GM12801 (cell line): ENCODE measurements at regions not wholly inside any gene's neighbourhood (a gene's known extent, or its start where the extent isn't known, plus 50 kb on each side); places are given as distances from the start of the nearest gene placed in this dataset.

Experiments used
- TF ChIP-seq, protein P1 (sequence below): IDR thresholded peaks from one replicate; pipeline ENCODE4 v1.5.1; 2011; ENCODE audit warnings: control low read depth; ENCODE audit not compliant: insufficient read length; ENCODE audit errors: extremely low read depth

DNA sequence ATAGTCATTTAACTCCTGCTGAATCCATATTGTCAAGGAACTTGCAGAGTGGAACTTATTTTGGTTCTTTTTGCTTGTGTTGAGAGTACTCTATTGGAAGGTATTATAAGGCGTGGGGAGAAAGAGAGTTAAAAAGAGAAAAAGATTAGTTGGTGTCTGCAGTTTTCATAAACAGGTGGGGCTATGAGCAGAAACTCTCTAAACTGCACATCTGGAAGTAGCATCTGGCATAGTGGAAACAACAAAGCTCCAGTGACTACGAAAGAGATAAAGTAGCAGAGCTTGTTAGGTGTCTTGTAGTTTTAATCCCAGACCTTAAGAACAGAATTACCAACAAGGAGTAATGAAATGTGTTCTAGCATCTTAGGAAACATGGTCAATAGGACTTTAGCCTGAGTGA, 148.8 kb upstream of the SGO1 start:
- TF ChIP-seq, protein P1, sequence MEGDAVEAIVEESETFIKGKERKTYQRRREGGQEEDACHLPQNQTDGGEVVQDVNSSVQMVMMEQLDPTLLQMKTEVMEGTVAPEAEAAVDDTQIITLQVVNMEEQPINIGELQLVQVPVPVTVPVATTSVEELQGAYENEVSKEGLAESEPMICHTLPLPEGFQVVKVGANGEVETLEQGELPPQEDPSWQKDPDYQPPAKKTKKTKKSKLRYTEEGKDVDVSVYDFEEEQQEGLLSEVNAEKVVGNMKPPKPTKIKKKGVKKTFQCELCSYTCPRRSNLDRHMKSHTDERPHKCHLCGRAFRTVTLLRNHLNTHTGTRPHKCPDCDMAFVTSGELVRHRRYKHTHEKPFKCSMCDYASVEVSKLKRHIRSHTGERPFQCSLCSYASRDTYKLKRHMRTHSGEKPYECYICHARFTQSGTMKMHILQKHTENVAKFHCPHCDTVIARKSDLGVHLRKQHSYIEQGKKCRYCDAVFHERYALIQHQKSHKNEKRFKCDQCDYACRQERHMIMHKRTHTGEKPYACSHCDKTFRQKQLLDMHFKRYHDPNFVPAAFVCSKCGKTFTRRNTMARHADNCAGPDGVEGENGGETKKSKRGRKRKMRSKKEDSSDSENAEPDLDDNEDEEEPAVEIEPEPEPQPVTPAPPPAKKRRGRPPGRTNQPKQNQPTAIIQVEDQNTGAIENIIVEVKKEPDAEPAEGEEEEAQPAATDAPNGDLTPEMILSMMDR, result no peak

DNA sequence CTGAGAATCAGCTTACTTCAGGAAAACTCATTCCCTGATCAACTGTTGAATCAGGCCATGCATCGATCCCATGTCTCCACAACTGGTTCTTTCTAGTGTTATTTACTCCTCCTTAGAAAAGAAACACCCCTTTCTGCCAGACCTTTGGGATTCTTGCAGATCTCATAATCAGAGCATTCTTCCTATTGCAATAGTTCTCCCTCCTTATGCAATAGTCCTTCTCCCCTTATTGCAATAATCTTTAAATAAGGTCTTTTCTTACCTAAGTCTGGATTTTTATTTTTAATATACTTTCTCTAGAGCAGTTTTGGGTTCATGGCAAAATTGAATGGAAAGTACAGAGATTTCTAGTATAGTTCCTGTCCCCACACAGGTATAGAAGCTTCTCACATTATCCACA, 141.9 kb upstream of the SGO1 start:
- TF ChIP-seq, protein P1, result no peak

DNA sequence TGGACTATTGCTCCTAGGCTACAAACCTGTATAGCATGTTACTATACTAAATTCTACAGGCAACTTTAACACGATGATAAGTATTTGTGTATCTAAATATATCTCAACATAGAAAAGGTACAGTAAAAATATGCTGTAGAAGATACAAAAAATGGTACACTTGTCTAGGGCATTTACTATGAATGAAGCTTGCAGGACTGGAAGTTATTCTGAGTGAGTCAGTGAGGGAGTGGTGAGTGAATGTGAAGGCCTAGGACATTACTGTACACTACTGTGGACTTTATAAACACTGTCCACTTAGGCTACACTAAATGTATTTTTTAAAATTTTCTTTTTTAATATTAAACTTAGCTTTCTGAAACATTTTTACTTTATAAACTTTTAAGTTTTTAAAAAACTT, 140.5 kb upstream of the SGO1 start:
- TF ChIP-seq, protein P1, result no peak

DNA sequence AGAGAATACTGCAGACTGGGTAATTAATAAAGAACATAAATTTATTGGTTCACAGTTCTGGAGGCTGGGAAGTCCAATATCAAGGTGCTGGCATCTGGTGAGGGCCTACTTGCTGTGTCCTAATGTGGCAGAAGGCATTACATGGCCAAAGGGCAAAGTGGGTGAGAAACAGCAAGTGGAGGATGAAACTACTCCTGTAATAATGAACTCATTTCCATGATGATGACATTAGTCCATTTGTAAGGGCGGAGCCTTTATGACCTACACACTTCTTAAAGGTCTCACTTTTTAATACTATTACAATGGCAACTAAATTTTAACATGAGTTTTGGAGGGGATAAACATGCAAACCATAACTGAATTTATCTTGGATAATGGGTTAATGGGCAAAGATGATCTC, 139.6 kb upstream of the SGO1 start:
- TF ChIP-seq, protein P1, result no peak

DNA sequence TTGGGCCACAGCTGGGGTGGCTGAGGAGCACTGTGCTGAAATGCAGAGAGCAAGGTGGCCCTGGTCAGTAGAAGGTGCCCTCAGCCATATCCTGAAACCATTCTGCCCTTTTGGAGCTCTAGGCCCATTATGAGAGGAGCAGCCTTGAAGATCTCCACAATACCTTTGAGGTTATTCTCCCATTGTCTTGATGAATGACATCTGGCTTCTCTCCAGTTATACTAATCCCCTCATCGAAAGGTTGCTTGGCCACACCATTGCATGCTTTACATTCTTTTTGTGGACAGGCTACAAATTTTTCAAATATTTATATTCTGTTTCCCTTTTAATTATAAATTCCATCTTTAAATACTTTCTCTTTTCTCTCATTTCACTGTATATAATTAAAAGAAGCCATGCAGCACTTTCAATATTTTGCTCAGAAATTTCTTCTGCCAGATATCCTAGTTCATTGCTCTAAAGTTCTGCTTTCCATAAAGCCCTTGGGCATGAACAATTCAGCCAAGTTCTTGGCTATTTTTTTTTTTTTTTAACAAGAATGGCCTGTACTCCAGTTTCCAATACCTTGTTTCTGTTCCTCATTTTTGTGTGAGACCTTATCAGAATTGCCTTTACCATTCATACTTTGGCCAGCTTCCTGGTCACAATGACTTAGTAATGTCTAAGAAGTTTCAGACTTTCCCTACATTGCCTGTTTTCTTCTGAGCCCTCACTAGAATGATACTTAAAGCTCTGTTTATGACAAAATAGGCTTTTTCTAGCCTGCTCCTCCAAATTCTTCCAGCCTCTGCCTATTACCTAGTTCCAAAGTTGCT, 138.9 kb upstream of the SGO1 start:
- TF ChIP-seq, protein P1, result no peak

DNA sequence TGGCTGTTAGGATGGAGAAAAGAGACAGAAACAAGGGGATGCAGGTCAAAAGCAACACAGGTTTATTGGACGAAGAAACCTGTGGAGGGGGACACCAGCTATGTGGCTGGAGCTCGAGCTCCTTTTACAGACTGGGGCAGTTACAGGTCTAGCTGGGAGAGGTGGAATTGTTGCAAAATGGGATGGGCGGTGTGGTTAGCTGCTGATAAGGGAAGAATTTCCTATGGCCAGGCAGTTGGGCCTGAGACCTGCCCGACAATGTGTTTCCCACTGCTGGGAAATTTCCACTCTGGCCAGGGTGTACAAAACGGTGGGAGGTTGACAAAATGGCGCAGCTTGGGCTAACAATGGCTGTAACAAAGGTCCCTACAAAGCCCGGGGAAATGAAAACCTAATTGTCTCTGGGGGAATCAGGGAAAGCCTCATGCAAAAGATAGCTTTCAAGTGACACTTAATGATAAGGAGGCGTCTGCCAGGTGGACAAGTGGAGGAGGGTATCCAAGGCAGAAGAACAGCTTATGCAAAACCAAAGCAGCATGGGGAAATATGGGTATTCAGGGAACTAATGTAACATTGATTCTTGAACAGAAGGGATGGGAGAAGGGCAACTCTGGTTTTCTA, 137.4 kb upstream of the SGO1 start:
- TF ChIP-seq, protein P1, result no peak

DNA sequence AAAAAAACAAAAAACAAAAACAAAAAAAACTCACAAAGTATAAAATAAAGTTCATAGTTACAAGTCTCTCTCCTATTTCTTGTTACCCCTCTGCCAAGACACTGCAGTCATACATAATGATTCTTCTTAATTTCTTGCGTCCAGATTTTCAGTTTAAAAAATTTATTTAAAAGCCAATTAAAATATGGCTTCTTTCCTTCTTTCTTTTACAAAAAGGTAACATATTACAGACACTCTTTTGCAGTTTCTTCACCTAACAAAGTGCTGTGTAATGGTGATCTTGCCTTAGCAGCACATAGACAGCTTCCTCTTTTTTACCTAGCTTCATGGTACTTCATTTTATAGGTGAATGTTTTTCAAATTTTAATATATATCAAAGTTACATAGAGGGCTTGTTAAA, 136.1 kb upstream of the SGO1 start:
- TF ChIP-seq, protein P1, result no peak
